Esophagus squamous epithelium (tissue), 4 donors: ENCODE measurements at regions not wholly inside any gene's neighbourhood (a gene's known extent, or its start where the extent isn't known, plus 50 kb on each side); places are given as distances from the start of the nearest gene placed in this dataset.

Source experiments
- POLR2A ChIP-seq, 4 donors: fragments of 450-650 bp; IDR thresholded peaks; one replicate each; pipeline ENCODE4 v1.6.1; 2017; ENCODE audit warnings: antibody characterized with exemption in 4 of 4, mild to moderate bottlenecking in 4 of 4, moderate library complexity in 3 of 4
- TF ChIP-seq, protein P1 (sequence below), 6 experiments: fragments of 450-650 bp in 4 of 6; fragments of 200-600 bp in 2 of 6; sonication (generic) in 2 of 6; IDR thresholded peaks; one replicate each; pipeline ENCODE4 v1.5.1; 2016 to 2019; ENCODE audit warnings: antibody characterized with exemption in 6 of 6, mild to moderate bottlenecking in 4 of 6, moderate library complexity in 4 of 6

DNA sequence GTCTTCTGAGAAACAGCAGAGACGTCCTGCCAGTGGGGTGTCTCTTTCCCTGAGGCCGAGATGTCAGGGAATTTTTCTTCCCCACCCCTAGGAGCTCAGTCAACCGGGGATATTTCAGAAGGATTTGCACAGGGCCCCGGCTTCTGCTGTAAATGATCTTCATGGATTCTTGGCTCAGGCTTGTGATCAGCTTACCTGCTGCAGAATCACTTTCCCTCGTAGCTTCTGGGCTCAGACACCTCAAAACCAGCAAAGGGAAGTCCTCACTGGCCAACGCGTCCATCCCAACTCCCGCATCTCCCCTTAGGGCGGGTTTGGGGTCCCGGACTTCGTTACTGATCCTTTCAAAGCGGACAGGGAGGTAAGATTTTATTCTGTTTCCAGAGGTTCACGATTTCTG, 212.7 kb downstream of the SHOX start:
- TF ChIP-seq, protein P1, sequence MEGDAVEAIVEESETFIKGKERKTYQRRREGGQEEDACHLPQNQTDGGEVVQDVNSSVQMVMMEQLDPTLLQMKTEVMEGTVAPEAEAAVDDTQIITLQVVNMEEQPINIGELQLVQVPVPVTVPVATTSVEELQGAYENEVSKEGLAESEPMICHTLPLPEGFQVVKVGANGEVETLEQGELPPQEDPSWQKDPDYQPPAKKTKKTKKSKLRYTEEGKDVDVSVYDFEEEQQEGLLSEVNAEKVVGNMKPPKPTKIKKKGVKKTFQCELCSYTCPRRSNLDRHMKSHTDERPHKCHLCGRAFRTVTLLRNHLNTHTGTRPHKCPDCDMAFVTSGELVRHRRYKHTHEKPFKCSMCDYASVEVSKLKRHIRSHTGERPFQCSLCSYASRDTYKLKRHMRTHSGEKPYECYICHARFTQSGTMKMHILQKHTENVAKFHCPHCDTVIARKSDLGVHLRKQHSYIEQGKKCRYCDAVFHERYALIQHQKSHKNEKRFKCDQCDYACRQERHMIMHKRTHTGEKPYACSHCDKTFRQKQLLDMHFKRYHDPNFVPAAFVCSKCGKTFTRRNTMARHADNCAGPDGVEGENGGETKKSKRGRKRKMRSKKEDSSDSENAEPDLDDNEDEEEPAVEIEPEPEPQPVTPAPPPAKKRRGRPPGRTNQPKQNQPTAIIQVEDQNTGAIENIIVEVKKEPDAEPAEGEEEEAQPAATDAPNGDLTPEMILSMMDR (IDR thresholded peaks at IDR 0.05) = no peak
- no peak for TF ChIP-seq POLR2A (IDR thresholded peaks at IDR 0.05)
